HepG2 (cell line): ENCODE measurements at regions not wholly inside any gene's neighbourhood (a gene's known extent, or its start where the extent isn't known, plus 50 kb on each side); places are given as distances from the start of the nearest gene placed in this dataset.

Experiments used
- CTCF ChIP-seq: sonication (generic); formaldehyde crosslinking; IDR thresholded peaks from 2 replicates; pipeline ENCODE4 v1.5.0; 2020; ENCODE audit warnings: mild to moderate bottlenecking, missing genetic modification reagents, moderate library complexity
- ELF4 ChIP-seq: sonication (generic); formaldehyde crosslinking; IDR thresholded peaks from 2 replicates; pipeline ENCODE4 v1.5.0; 2020; ENCODE audit warnings: missing genetic modification reagents, mild to moderate bottlenecking, moderate library complexity, borderline replicate concordance
- GABPB1 ChIP-seq: IDR thresholded peaks from 2 replicates; pipeline ENCODE4 v1.6.1; 2016; ENCODE audit warnings: mild to moderate bottlenecking, missing genetic modification reagents, moderate library complexity, missing compliant biosample characterization
- HHEX ChIP-seq: IDR thresholded peaks from 2 replicates; pipeline ENCODE4 v1.6.1; 2016; ENCODE audit warnings: control low read depth
- KDM5B ChIP-seq: sonication (generic); formaldehyde crosslinking; IDR thresholded peaks from 2 replicates; pipeline ENCODE4 v1.4.0; 2020; ENCODE audit warnings: missing genetic modification reagents, mild to moderate bottlenecking, borderline replicate concordance
- MEIS1 ChIP-seq: sonication (generic); formaldehyde crosslinking; IDR thresholded peaks from 2 replicates; pipeline ENCODE4 v1.9.0; 2021; ENCODE audit warnings: mild to moderate bottlenecking, missing genetic modification reagents, moderate library complexity, borderline replicate concordance
- NFE2L1 ChIP-seq: sonication (generic); formaldehyde crosslinking; IDR thresholded peaks from 2 replicates; pipeline ENCODE4 v1.4.0; 2020; ENCODE audit warnings: missing genetic modification reagents, mild to moderate bottlenecking, borderline replicate concordance
- RAD21 ChIP-seq: fragments of 450-650 bp; formaldehyde crosslinking; IDR thresholded peaks from 2 replicates; pipeline ENCODE4 v1.5.0; 2020; ENCODE audit warnings: mild to moderate bottlenecking
- TEAD3 ChIP-seq: optimal IDR thresholded peaks from 2 replicates; pipeline ENCODE3; 2016; ENCODE audit warnings: borderline replicate concordance
- ZNF10 ChIP-seq: sonication (generic); formaldehyde crosslinking; IDR thresholded peaks from 2 replicates; pipeline ENCODE4 v1.4.0; 2020; ENCODE audit warnings: mild to moderate bottlenecking, low read depth, missing genetic modification reagents, borderline replicate concordance
- ZNF121 ChIP-seq: sonication (generic); formaldehyde crosslinking; IDR thresholded peaks from 2 replicates; pipeline ENCODE4 v1.5.0; 2020; ENCODE audit warnings: mild to moderate bottlenecking, missing genetic modification reagents
- ZNF562 ChIP-seq: sonication (generic); formaldehyde crosslinking; IDR thresholded peaks from 2 replicates; pipeline ENCODE4 v1.8.0; 2022; ENCODE audit warnings: missing genetic modification reagents, borderline replicate concordance
- ZNF609 ChIP-seq: sonication (generic); formaldehyde crosslinking; IDR thresholded peaks from 2 replicates; pipeline ENCODE4 v1.4.0; 2020; ENCODE audit warnings: mild to moderate bottlenecking, missing genetic modification reagents, borderline replicate concordance
- ZNF780A ChIP-seq: sonication (generic); formaldehyde crosslinking; IDR thresholded peaks from 2 replicates; pipeline ENCODE4 v1.8.0; 2022; ENCODE audit warnings: mild to moderate bottlenecking, missing genetic modification reagents, moderate library complexity

- no peak for TF ChIP-seq ZNF121
- TF ChIP-seq CTCF = no peak
- TF ChIP-seq KDM5B (CRISPR knock-in tag) = no peak
- no peak for TF ChIP-seq GABPB1 (CRISPR knock-in tag)
- no peak for TF ChIP-seq NFE2L1 (CRISPR knock-in tag)
- TF ChIP-seq TEAD3 = no peak
- no peak for TF ChIP-seq ZNF562 (CRISPR knock-in tag)
- TF ChIP-seq ZNF780A (CRISPR knock-in tag) = no peak
- no peak for TF ChIP-seq HHEX (CRISPR knock-in tag)
- no peak for TF ChIP-seq ELF4 (CRISPR knock-in tag)
- TF ChIP-seq RAD21 (CRISPR knock-in tag) = no peak
- TF ChIP-seq ZNF609 (CRISPR knock-in tag) = no peak
- no peak for TF ChIP-seq MEIS1 (CRISPR knock-in tag)
- no peak for TF ChIP-seq ZNF10 (CRISPR knock-in tag)
Measured at GRCh38 chr11:122330279-122330965, 214.4 kb upstream of the BLID start.
